Activated CD8-positive, alpha-beta memory T cell treated with anti-CD3 and anti-CD28 coated beads for 48 hours (primary cell): ENCODE measurements at regions not wholly inside any gene's neighbourhood (a gene's known extent, or its start where the extent isn't known, plus 50 kb on each side); places are given as distances from the start of the nearest gene placed in this dataset.

ENCODE experiments used
- DNase-seq, 3 experiments: peaks; one replicate each; pipeline ENCODE4 v3.0.0-alpha.2; 2020; ENCODE audit warnings: low read depth in 2 of 3, low spot score in 2 of 3

DNA sequence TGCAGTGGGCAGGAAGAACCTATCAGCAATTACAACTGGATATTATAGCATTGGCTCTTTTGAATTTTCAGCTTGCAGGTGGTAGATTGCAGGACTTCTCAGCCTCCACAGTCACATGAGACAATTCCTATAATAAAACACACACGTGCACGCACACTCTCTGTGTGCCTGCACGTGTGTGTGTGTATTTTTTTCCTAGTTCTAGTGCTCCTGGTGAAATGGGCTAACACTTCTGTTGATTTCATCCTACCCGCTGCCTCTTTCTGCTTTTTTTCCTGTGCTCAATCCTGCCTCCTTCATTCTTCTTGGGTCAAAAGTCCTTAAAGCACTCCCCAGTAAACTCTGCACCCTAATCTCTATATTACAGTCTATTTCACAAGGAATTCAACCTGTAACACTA lies 320.1 kb downstream of the OSTF1 start:
- no peak for DNase-seq

DNA sequence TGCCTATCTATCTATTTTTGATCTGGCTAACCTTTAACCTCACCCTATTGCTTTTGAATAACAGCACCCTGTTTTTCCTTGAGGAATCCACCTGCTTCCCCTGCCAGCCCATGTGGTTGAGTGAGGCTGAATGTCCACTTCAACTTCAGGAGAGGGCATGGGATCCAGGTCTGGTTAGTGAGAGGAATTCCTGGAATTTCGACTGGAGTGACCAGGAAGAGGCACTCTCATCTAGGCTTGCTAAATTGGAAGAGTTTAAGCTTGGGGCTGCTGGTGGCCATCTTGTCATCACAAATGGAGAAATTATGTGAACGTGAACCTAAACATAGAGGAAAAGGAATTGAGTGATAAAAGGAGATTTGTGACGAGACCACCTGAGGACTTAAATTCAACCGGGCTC lies 322.1 kb downstream of the OSTF1 start:
- no peak for DNase-seq

DNA sequence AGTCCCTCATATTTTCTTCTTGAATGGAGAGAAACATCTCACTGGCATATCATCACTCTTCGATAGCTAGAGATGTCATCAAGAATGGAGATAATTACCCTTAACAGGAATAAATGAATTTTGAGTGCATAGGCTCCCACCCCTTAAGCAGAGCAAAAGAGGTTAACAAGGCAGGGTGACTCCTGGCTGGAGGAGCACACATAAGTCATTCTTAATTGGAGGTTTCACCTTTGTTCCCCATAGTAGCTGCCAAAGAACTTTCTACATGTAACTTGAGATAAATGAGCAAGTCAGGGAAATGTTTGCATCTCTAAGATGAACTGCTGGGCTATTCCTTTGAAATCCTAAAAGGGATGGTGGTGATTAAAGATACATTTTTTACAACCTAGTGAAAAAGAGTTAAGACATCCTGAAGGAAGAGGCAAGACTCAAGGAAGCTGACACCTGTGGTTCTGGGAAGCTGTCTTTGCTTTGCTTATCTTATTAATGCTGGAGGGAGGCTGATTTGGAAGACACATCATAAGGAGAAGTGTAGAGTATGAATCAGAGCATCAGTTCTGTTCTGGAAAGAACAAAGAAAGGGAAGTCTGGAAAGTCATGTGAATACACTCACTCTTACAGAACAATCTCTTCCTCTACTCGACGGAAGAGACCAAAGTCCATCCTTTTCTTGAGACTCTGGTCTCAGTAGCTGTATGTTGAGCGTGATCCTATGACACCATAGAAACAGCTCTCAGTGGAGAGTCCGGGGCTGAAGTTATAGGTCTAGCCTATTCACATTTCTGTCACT lies 326.3 kb downstream of the OSTF1 start:
- no peak for DNase-seq

DNA sequence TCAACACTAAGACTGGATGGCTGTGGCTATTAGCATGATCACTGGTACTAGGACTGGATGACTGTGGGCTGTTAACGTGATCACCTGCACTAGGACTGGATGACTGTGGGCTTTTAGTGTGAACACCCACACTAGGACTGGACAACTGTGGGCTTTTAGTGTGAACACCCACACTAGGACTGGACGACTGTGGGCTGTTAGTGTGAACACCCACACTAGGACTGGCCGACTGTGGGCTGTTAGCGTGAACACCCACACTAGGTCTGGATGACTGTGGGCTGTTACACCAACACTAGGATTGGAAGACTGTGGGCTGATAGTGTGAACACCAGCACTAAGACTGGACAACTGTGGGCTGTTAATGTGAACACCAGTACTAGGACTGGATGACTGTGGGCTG lies 329.2 kb downstream of the OSTF1 start:
- DNase-seq: no peak

DNA sequence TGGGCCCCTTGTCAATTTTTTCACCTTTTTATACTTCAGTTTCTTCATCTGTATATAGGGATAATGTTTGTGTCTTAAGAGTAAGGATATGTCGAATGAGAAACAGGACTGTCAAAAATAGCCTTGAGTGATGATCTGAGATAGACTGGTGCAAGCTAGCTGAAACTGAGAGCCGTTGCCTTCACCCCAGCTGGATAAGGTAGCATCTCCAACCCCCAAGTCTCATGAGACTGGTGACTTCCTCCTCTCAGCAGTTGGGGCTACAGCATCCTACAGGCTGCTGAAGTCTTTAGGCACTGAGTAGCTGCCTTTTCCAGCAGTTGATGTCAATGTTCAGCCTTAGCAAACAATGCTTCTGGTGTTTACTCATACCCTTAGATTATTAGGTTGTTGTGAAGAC lies 330.2 kb downstream of the OSTF1 start:
- no peak for DNase-seq

DNA sequence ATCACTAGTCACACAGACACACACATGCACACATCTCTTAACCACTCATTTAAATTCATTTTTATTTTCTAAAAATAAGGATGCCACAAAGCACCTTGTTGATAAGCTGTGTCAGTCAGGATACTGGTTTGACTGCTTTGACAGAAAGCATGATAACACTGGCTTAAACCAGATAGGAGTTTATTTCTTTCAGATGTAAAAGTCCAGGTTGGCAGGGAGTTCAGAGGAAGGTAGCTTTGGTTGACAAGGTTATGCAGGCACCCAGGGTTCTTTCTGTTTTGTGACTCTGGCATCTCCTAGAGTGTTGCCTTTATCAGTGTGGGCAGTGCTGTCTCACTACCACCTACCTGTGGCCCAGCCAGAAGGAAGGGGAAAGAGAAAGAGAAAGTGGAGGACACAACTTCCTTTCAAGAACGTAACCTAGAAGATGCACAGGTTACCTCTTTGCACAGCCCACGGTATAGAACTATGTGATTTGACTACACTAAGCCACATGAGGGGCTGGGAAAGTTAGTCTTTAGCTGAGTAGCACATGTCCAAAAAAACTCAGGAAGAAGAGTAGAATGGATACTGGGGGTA lies 334.7 kb downstream of the OSTF1 start:
- no peak for DNase-seq

DNA sequence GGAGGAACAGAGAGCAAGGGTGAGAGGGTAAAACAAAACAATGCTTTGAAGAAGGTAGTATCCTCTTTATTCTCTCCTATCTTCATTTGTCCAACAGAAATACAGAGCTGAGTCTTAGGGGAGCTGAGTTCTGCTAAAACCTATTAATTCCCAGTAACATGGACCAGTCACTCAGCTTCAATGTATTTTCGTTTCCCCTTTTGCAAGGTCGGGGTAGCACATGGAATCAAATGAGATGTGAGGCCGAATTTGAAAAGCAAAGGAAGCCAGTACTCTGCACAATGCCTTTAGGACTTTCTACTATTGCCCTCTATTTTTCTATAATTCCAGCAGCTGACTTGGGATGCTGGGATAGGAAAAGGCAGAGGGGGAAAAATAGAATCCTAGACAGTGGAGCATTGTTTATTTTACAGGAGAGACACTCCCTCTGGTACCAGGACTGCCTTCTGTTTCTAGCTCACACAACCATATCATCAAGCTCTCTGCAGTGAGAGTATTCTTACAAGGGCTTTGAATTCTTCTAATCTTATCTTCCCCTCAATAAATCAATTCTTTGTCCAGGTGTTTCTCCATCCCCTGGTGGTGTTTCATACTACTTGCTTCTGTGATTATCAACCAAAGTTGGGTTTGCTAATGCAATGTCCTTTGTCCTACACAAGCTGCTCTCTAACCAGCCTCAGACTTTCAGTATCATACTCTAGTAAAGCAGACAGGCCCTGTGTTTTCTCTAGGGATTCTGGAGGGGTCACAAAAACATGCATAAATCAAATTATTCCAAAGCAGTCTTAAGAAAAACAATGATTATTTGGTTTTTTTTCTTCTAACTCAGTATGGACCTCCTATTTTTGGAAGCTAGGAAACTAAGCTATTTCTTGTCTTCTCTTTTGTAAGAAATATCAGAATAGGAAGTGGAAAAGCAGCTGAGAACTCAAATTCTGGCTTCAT lies 341.5 kb downstream of the OSTF1 start:
- DNase-seq: no peak

DNA sequence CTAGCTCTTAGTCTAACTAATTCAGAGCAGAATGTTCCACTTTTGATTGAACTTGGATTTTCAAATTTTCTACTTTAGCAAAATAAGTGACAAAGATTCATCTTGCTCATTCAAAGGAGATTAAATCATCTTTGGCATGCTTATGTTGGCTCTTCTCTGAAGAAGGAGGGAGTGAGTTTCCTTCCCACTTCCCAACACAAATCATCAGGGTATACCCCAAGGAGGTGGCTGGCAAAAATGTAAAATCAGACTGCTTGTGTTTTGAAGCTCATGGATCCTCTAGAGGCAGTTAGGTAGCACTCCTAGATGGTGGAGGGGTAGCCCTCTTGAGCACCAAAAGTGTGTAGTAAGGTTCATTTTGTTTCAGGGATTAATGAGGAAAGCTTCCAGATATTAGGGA lies 343.1 kb downstream of the OSTF1 start:
- no peak for DNase-seq

DNA sequence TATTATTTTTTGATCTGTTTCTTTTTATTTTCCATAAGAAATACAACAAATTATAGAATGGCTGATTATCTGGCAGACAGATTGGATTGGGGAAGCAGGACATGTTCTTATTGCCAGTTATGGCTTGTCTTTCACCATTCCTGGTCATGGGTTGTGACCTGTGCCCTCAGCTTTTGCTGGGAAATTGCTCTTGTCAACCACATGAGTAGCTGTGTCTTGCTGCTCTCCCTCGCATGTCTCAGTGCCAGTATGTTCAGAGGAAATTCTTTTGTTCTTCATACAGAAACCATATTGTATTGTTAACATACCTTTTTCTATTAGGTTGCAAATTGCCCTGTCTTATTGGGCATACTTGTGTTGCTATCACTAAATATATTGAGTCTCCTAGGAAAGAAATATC lies 344.1 kb downstream of the OSTF1 start:
- no peak for DNase-seq

DNA sequence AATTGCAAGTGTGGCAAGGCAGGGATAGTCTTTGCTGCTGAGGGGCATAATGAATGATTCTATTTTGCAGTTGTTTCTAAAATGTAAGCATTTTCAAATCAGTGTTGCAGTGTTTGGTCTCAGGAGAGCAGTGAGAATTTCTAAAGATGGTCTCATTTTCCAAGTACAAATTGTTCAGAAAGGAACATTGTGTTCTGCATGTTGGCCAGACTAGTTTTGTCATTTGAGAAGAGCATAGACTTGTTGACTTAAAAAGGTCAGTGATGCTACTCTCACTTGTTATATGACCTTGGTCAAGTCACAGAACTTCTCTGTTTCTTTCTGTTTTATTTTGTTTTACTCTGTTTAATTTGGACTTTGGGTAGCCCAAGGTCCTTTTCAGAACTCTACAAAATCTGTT lies 344.6 kb downstream of the OSTF1 start:
- no peak for DNase-seq

DNA sequence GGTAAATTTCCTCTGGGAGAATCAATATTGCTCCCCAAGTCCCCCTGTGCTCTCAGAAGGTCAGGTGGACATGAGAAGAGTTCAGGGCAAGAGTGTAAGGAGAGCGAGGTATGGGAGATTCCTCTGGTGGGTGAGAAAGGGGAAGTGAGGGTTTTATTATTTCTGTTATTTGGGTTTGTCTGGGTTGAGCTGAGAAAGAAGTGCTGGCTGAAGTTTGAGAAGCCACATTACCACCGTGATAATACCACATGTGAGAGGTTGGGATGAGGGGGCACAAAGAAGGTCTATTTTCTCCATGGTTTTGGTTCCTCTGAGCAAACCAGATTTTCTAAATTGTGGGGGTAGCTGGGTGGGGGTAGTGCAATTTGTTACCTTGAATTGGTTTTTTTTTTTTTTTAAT lies 350.4 kb downstream of the OSTF1 start:
- DNase-seq: no peak

DNA sequence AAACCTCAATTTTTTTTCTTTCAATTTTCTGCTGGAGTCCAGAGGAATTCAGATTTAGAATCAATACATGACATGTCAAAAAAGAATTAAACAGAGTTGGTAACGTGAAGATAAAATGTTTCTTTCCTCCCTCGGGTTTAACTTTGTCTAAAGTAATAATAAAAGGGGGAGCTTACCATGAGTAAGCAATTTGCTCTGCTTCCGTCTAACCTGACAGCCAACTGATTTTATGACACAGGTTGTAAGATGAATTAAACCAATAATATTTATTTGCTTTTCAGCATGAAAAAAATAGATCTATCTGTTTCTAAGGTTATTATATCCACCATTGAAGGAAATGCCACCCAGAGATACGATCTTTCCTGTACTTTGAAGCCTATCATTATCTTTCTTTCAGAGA lies 352.6 kb downstream of the OSTF1 start:
- DNase-seq: no peak

DNA sequence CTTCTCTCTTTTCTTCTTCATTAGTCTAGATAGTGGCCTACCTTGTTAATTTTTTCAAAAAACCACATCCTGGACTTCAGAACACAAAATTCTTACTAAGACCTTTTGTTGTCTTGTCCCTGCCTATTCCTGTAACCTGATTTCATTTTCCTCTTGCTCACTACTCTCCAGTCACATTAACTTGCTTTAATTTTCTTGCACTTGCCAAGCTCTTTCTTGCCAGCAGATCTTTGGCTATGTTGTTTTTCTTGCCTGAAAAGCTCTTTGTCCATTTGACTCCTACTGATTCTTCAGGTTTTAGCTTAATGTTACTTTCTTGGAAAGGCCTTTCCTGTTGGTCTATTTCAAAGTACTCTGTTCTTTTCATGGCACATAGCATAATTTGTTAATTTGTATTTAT lies 356.8 kb downstream of the OSTF1 start:
- no peak for DNase-seq

DNA sequence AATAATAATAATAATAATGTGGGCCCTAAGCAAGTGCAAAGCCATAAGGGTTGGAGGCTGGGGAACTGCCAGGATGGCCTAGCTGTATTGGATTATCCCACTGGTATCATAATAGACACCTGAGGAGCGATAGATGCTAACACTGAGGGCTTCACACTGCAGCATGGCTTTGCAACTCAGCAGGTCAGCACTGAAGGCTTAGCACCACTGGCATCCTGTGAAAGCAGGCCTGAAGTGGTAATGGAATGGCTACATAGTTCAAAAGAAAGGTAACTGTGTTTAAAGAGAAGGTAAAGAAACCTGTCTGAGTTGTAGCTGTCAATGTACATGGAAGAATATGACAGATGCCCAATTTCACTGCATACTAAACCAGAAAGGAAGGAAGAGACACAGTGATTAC lies 359.0 kb downstream of the OSTF1 start:
- DNase-seq: no peak

DNA sequence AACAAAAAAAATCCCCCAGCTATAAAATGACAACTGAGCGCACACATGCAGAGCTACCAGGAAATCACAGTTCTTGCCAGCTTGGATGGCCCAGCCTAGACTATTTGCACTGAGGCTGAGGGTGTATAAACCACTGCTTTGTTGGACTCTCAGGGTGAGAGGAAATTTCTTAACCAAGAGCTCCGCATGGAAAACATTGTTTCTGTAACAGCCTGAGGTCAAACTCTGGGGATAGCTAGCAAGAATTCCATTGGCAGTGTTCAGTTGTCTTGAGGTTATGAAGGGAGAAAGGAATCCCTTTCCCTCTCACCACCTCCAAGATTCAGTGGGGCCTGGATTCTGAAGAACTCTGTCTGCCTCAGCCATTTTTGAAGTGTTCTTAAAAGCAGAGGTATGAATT lies 360.0 kb downstream of the OSTF1 start:
- DNase-seq: no peak

DNA sequence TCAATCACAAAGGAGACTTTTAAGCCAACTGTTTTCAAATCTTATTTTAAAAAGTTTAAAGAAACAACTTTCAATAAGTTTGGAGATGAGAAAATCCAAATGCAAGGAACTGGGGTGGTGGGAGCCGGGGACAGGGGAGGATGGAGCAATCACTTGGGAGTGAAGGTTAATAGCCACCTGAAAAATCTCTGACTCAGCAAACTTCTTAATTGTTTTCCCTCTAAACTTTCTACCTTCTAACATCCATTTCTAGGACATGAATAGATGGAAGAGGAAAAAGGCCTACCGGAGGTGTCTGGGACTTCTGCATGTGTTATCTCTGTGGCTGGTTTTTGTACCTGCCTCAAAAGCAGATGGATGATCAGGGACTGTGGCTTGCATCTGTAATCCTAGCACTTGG lies 360.6 kb downstream of the OSTF1 start:
- DNase-seq: no peak

DNA sequence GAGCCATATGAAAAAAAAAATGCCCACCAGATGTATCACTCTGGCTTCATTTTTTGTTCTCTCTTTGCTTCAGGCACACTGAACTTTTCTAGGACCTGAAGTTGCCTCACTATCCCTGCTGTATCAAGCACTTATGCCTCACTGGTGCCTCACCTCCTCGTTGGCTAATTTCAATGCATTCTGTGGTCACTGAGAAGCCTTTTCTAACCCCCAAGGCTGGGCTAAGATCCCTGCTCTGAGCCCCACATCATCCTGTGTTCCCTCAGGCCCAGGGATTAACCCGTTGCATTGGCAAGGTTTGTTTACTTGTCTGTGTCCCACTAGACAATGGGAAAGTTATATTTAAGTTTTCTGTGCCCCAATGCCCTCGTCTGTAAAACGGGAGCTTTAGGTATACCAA lies 362.7 kb downstream of the OSTF1 start:
- no peak for DNase-seq

DNA sequence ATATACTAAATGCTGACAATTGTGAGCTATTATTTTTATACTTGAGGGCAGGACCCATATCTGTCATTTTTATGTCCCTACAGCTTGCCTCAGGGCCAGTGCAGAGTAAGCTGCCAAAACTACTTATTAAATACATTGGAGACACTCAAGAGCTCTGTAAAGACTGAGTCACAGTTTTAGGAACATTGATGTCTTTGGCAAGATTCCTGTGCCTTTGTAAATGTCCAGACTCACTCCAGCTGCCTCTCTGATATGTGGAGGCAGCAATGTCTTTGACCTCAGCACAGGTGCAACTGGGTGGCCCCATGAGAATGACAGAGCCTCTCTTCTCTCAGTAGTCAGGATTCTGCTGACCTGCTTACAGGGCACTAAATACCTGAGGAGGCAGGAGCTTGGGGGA lies 363.2 kb downstream of the OSTF1 start:
- no peak for DNase-seq

DNA sequence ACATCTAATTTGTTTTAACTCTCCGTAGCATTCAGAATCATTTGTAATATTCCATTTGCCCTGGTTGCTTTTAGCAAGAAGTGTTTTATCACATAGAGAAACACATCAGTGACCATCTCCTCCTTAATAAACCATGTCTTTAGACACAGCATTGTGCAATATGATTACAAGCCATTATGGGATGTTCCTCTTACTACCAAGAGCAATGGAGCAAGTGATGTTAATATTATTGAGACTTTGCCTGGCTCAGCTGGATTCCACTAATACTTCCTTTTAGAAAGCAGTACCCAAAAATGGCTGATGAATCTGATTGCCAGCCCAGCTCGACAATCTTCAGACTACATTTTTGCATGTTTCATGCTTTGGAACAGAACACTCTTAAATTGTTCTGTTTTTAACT lies 364.2 kb downstream of the OSTF1 start:
- DNase-seq: no peak

DNA sequence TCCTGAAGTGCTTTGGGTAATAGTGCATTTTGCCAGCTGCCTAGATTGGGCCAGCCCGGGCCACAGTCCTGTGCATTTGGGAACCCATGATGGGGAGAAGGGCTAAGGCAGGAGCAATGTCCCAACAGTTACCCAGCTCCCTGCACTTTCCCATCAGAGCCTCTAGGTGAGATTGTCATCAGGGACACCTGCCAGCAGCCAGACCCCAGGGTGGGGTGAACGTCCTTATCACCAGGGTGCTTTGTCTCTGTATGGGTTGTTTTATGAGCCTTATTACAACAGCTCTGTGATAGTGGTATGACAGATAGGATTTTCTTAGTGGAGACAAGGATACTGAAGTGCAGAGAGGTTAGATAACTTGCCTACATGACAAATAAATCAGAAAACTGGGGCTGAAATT lies 365.7 kb downstream of the OSTF1 start:
- no peak for DNase-seq

DNA sequence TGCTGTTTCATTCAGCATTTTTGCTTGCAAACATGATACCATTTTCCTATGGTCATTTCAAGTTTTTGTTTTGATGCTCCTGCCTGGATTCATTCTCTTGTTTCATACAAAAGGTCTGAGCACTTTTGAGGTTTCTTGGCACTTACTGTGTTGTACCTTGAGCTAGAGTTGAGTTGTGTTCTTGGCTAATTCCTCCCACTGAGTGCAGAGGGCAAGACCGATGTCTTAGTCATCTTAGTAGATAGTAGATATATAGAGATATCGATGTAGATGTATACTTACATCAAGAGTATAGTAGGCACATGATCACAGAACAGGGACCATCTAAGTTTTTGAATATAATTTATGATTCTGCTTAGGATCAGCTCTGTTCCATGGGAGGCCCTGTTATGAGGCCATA lies 366.6 kb downstream of the OSTF1 start:
- no peak for DNase-seq

DNA sequence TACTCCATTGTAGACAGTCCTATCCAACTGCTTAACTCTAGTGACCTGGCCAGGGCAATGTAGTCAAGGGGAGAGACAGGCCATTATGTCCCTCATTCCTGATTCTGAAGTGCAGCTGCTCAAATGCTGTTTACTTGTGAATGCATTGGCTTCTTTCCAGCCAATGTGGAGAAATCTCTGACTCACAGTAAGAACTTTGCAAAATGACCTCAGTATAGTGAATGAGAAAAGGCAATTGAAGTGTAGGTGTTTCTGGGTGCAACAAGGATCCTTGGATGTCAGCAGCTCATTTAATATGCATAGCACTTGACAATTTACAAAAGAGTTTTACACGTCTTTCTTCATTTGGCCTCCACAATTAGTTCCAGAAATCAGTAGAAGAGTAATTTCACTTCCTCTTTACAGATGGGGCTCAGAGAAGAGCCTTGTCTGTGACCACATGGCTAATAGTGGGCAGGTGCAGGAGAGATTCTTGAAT lies 367.2 kb downstream of the OSTF1 start:
- DNase-seq: no peak
